Glomerular visceral epithelial cell (primary cell): ENCODE measurements at regions not wholly inside any gene's neighbourhood (a gene's known extent, or its start where the extent isn't known, plus 50 kb on each side); places are given as distances from the start of the nearest gene placed in this dataset.

Source experiments
- DNase-seq: peaks from one replicate; pipeline ENCODE4 v3.0.0-alpha.2; 2016; ENCODE audit errors: extremely low spot score

DNA sequence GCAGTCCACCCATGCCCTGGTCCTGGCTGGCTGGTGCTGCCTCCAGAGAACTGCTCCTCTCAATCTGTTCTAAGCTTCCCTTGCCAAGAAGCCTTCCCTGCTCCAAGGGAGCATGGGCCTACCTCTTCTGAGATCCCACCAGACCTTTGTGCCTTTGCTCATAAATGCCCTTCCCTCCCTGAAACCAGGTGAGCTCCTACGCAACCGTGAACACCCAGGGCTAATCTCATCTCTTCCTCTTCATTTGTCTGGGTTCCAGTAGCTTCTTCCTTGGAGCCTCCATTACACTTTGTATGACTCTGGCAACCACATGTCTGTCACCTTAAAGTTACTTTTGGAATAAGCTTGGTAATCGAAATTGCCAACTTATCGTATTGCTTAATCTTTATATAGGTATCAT is 270.6 kb downstream of the PBX3 start:
- no peak for DNase-seq

DNA sequence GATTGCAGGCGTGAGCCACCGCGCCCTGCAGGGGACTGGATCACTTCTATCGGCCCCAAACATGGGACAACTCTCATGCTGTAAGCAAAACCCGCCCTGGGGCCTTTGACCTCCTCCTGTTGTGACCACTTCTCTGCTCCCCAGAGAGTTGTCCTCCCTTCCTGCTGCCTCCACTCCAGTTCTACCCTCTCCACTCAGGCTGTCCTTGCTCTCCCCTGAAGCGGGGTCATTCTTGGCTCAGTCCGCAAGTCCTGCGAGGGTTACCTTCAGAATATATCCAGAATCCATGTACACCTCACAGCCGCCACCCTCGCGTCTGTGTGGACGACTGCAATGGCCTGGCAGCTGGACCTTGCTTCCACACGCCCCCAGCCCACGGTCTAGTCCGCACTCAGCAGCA is 273.7 kb downstream of the PBX3 start:
- DNase-seq: no peak

DNA sequence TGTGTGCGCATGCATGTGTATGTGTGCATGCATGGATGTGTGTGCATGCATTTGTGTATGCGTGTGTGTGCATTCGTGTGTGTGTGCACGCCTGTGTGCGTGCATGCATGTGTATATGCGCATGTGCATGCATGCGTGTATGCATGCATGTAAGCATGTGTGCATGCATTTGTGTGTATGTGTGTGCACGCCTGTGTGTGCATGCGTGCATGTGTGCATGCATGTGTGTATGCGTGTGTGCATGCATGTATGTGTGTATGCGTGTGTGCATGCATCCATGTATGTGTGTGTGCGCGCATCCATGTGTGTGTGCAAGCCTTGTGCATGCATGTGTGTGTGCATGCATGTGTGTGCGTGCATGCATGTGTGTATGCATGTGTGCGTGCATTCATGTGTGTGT is 276.8 kb downstream of the PBX3 start:
- no peak for DNase-seq

DNA sequence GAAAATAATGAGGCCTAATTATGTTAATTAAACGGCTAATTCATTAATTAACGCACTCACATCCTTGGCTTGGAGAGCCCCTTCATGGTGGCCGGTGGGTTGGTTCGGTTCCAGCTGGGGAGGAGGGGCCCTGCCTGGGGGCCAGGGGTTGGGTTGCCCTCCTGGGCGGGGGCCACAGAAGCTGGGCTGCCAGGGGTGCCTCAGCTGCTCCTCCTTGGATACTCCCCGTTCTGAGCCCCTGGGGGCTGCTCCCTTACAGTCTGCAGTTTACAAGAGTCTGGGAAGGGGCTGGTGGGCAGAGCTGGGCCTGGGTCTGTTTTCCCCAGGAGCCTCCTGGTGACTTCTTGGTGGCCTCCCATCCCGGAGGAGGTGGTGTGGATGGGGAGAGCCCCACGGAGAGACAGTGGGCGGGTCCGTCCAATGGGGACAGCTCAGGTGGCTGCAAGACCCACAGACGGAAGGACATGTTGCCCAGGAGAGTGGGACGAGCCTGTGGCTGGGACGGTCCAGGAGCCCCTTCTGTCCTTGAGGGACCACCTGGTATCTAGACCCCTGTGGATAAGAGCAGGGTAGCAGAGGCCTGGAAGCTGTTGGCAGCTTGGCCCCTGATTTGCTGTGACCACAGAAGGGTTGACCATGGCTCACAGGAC is 277.5 kb downstream of the PBX3 start:
- DNase-seq: no peak

DNA sequence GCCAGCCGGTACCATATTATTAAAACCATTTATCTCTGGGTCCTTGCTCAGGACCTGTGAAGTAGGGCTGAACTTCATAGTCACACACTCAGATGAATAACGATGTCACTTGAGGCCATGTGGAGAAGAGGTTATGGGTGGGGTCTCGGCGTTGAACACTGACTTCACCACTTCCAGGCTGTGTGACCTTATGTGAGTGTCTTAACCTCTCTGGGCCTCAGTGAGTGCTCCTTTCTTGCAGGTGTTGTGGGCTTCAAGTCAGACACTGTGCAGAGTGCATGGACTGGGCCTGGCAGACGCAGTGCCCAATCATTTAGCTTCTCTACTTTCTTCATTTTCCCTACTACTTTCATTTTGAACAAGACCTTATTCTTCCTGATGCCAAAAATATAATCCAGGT is 278.8 kb downstream of the PBX3 start:
- DNase-seq: no peak

DNA sequence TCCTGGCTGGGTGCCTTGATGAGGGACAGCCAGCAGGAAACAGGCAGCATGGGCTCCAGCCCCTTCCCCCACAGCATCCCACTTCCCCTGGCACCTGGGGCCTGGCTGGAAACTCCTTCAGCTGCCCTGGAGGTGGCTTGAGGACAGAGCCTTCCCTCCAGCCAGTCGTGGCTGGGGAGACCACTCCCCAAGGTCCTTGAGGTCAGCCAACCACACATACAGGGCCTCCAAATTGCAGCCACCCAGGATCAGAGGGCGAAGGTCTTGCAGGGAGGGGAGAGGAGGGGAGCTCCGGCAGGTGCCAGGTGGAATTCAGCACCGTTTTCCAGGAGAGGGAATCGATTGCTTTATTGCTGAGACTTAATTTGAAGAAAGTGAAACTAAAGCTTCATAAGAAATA is 280.4 kb downstream of the PBX3 start:
- no peak for DNase-seq

DNA sequence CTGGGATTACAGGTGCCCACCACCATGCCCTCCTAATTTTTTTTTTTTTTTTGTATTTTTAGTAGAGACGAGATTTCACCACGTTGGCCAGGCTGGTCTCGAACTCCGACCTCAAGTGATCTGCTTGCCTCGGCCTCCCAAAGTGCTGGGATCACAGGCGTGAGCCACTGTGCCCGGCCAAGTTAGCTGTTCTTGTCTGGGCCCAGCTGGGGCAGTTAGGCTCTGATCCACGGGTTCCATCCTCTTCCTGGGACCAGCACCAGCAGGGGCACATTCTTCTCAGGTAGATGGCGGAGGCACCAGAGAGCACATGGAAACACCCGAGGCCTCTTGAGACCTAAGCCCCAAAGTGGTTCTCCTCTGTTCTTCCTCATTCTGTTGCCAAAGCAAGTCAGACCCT is 281.6 kb downstream of the PBX3 start:
- no peak for DNase-seq

DNA sequence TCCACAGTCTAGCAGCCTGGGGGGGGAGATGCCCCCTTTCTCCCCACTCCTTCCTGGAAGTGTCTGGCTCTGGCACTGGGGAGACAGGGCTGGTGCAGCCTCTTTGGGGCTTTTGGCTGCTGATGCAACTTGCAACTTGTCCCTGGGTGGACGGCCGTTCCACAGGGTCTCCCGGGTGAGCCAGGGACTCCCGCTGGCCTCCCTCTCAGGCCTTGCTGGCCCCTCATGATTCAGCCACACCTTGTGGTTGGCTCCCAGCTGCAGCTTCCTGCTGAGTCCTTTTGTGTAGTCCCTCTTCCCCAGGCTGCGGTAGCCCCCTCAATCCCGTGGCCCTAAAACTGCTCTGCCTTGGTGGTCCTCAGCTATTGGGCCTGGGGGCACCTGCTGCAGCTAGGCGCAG is 283.5 kb downstream of the PBX3 start:
- no peak for DNase-seq

DNA sequence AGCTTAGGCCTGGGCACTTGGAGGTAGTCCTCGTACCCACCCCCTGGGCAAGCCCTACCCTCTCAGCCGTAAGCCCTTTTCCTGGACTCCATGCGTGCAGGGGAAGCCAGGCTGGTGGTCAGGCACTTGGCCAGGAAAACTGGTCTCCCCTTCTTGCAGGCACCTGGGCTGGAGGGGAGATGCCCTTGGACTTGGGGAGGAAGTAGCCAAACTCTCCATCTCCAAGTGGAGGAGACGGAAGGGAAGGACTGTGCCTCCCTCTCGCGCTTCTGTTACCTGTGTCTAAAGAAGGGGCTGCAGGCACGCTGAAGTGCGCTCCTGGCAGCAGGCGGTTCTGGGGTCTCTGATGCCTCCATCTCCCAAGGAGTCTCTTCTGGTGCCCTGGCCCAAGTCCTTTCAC is 283.9 kb downstream of the PBX3 start:
- no peak for DNase-seq

DNA sequence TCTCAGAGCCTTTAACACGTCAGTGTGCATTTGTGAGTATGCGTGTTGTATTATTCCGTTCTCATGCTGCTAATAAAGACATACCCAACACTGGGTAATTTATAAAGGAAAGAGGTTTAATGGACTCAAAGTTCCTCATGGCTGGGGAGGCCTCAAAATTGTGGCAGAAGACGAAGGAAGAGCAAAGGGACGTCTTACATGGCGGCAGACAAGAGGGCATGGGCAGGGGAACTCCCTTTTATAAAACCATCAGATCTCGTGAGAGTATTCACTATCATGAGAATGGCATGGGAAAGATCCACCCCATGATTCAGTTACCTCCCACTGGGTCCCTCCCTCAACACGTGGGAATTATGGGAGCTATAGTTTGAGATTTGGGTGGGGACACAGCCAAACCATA is 285.0 kb downstream of the PBX3 start:
- DNase-seq: no peak

DNA sequence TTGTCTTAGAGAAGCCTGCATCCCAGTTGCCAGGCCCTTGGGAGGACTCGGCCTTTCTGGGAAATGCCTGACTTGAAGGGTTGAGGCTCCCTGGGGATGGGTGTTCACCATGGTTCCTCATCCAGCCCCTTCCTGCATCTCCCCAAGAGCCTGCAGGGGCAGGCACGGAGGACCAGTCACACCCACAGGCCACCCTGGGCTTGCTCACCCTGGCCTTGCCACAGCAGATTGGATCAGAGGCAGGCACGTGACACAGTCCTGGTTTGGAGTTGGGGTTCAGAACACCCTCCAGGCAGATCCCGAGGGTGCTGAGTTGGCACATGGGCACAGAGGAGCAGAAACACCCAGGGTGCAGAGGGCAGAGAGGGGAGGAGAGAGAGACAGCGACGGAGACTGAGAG is 286.1 kb downstream of the PBX3 start:
- DNase-seq: no peak

DNA sequence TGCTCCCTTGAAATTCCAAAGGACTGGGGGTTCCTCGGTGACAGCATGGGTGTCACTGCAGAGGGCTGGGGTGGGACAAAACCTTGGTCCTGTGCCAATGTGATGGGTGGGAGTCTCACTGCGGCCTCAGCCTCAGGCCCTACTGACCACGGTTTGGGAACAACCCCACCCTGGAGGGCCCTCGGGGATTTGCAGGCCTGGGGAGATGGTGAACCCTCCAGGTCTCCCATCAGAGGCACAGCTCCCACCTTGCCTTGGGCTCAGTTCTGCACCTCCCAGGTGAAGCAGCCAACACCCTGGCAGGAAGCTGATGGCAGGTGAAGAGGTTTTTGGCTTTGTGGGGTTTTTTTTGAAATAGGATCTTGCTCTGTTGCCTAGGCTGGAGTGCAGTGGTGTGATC is 286.8 kb downstream of the PBX3 start:
- no peak for DNase-seq

DNA sequence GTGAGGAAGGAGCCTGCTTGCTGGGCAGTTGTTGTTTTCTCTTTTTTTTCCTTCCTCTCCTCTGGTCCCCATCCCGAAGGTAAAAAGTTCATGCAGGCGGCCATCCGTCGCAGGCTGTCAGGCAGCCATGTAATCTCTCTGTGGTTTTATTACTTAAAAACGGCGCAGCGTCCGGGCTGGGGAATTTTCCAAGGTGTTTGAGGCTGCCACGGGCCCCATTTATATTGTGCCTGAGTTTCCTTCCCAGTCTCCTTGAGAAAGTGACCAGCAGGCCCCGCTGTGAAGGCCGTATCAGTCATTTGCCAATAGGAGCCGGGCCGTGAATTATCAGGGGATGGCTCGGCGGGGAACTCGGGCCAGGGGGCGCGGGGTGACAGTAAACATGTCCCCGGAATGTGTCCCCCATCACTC is 289.7 kb downstream of the PBX3 start:
- peak; percentile 7 for DNase-seq

DNA sequence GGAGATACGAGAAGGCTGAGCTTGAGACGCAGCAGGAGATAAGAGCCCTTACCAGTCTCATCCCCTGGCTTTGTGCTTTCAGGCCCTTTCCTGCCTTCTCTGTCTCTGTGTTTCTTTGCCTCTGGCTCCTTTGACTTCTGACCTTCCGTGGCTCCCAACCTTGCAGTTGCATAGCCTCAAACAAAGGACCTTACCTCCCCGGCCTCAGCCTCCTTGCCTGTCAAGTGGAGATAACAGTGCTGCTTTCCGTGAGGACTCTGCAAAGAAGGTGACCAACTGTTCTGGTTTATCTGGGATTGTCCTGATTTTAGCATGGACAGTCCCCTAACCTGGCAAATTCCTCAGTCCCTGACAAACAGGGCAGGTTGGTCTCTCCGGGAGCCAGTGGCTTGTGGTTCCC is 287.8 kb upstream of the MVB12B start:
- DNase-seq: no peak

DNA sequence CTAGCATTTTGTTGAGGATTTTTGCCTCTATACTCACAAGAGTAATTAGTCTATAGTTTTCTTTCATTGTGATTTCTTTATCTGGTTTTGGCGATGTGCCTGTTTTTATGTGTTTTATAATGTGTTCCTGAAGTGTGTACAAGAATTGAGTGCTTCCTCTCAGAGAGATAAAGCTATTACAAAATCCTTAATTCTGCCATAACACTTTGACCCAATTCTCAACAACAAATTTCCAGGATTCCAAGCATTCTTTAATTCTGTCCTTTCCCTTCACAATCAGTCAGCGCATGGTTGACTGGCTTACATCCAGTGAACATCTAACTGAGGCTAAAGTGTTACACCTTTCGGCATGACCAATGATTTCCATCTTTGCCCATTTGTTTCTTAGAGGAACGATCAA is 282.9 kb upstream of the MVB12B start:
- no peak for DNase-seq

DNA sequence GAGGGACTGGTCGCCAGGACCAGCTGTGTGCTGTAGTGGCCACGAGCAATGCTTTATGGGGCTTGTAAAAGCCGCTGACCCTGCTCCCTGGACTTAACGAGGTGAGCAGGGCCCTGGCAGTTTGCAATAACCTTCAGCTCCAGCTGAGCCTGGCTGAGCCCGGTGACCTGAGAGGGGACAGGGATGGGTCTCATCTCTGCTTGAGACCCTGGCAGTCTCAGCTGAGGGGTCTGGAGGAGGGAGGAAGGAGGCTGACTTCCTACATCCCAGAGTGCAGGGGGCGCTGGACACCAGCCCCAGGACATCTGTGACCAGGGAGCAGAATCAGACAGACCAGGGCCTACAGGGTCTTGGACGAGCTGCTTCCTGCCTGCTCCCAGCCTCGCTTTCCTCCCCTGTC is 277.5 kb upstream of the MVB12B start:
- DNase-seq: no peak

DNA sequence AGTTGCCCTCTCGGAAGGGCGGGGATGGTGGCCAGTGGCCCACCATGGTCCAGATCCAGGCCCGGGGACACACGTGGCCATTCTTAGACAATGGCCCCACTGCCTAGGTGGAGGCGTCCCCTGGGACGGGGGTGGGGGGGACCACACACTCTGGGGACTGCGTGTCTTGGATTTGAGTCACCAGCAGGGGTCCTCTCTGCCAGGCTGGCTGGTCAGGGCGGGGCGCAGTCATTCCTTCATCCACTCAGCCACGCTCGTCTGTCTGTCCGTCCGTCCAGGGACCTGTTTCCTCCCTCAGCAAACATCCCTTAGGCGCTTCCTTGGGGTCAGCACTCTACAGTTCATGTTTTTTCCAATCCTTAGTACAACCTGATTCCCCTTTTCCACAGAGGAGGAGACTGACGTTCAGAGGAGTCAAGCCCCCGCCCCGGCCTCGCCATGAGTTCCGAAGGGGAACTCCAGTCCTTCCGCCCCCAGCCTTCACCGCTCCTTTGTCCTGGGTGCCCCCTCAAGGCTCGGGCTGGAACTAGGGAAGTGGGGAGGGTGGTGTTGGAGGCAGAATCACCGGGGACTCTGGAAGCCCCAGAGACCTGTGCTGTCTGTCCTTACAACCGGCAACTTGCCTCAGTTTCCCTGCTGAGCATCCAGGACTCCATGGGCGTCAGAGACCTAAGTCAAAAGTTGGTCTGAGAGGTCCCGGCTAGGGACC is 276.6 kb upstream of the MVB12B start:
- DNase-seq: no peak

DNA sequence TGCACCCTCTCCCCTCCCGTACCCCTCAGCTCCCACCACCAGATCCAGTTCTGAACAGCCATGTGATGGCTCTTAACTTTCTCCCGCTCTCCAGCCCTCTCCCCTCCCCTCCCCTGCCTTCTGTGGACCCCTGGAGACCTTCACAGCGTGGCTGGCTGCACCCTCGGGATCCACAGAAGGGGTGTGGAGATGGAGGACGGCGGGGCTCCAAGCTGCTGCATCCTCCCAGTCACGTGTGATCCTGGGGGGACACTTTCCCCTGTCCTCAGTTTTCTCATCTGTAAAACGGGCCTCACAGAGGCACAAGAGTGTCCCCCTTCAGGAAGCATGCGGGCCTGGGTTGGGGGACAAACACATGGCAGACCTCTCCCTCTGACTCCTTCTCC is 276.0 kb upstream of the MVB12B start:
- no peak for DNase-seq

DNA sequence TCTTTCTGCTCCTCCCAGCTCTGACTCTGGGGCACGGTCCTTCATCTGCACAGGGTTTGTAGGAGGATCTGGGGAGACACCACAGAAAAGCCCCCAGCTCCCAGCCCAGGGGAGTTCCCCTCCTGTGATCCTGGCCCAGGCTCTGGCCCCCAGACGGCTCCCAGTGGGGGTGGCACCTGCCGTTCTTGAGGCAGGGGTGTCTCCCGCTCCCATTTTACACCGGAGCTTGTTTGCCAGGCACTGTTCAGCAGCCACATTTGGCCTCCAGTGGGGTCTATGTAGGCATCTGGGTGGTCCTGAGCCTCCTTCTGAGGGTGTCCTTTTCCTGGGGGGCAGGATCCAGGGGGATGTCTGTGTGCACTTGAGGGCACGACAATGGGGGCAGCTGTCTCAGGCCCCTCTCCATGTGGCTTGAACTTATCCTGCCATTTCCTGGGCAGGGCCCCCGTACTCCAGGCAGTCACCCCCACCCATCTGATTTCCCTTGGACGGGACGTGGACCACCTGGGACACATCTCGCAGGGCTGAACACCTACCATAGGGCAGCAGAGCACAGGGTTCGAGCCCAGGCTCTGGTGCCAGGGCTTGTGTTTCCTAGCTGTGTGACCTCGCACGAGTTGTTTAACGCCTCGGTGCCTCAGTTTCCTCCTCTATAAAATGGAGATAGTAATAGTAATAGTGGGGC is 275.0 kb upstream of the MVB12B start:
- DNase-seq: no peak

DNA sequence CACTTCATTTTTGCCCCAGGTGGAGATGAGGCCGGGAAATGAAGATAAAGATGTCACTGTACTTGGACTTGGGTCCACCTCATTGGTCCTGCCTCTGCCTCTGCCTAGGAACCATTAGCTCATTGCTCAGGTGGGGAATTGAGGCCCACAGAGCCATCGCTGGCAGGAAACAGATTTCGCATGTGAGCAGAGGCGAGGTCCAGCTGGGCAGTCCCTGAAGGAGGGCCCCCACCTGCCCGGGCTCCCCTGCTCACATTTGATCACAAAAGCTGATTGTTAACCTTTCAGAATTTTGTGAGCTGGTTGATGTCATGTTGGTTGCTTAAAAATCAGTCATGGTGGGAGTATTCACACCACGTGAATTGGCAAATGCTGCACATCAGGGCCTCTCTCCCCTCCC is 273.8 kb upstream of the MVB12B start:
- no peak for DNase-seq

DNA sequence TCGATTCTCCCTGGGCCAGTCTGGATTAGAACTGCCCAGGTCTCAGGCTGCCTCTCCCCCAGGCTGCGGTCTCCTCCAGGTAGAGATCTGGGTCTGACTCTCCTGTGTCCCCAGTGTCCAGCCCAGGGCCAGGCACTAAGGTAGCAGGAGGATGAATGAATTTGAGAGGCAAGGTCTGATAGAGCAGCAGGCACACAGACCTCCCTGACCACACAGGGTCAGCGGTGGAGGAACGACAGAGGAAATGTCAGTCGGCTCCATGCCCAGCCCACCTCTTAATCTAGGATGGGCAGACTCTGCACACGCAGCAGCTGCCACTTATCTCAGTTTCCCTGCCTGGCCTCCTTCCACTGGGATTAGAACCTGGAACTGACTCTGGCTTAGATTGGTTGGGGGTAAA is 272.7 kb upstream of the MVB12B start:
- no peak for DNase-seq

DNA sequence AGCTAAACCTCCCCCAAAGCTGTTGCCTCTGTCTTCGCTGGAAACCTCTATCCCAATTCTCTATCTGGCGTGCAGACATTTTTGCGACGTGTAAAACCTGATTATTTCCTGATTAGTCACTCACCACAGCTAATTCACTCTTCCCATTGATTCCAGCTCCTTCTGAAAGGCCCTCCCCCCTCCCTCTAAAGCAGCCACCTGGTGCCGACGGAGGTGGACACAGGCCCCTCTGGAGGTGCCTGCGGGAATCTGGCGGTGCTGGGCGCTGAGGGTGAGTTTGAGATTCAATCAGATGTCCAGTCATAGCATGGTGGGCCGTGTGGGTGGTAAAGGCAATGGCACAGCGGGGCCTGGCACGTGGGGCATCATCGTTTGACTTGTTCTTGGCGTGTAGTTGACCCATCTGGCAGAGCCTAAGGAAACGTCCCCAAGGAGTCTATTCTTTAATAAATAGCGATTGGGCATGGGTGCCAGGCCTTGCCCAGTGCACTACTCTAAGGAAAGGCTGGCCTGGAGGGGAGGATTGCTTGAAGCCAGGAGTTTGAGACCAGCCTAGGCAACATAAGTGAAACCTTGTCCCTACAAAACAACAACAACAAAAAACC is 271.1 kb upstream of the MVB12B start:
- DNase-seq: peak; percentile 59
